ENCODE measurements at regions not wholly inside any gene's neighbourhood (a gene's known extent, or its start where the extent isn't known, plus 50 kb on each side); places are given as distances from the start of the nearest gene placed in this dataset.

GRCh38 chr9:129236441-129237145 lies 58.5 kb upstream of the IER5L start:
- ATAC-seq (ENCODE audit: low FRiP score), result peak; percentile 43
- no peak for DNase-seq (ENCODE audit: low spot score)
- TF ChIP-seq, protein P1, sequence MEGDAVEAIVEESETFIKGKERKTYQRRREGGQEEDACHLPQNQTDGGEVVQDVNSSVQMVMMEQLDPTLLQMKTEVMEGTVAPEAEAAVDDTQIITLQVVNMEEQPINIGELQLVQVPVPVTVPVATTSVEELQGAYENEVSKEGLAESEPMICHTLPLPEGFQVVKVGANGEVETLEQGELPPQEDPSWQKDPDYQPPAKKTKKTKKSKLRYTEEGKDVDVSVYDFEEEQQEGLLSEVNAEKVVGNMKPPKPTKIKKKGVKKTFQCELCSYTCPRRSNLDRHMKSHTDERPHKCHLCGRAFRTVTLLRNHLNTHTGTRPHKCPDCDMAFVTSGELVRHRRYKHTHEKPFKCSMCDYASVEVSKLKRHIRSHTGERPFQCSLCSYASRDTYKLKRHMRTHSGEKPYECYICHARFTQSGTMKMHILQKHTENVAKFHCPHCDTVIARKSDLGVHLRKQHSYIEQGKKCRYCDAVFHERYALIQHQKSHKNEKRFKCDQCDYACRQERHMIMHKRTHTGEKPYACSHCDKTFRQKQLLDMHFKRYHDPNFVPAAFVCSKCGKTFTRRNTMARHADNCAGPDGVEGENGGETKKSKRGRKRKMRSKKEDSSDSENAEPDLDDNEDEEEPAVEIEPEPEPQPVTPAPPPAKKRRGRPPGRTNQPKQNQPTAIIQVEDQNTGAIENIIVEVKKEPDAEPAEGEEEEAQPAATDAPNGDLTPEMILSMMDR (IDR thresholded peaks at IDR 0.05), result no peak

GRCh38 chr9:129235931-129236331 lies 57.9 kb upstream of the IER5L start:
- TF ChIP-seq, protein P1 (IDR thresholded peaks at IDR 0.05), result no peak
- no peak for ATAC-seq (ENCODE audit: low FRiP score)

GRCh38 chr9:129235041-129235930 lies 57.2 kb upstream of the IER5L start:
- ATAC-seq (ENCODE audit: low FRiP score) (no peak), DNase-seq (ENCODE audit: low spot score) (no peak)
- TF ChIP-seq, protein P1 (IDR thresholded peaks at IDR 0.05), result no peak

More at GRCh38 chr9:129235931-129236331, 57.9 kb upstream of the IER5L start:
- DNase-seq (ENCODE audit: low spot score), result no peak

- ATAC-seq (ENCODE audit: low FRiP score), result no peak
- no peak for DNase-seq (ENCODE audit: low spot score)
- TF ChIP-seq, protein P1 (IDR thresholded peaks at IDR 0.05), result no peak
These were observed 56.4 kb upstream of the IER5L start for GRCh38 chr9:129234491-129234890.

GRCh38 chr9:129232839-129233591 lies 55.0 kb upstream of the IER5L start:
- no peak for ATAC-seq (ENCODE audit: low FRiP score)
- DNase-seq (ENCODE audit: low spot score), result no peak
- TF ChIP-seq, protein P1 (IDR thresholded peaks at IDR 0.05), result no peak

DNA sequence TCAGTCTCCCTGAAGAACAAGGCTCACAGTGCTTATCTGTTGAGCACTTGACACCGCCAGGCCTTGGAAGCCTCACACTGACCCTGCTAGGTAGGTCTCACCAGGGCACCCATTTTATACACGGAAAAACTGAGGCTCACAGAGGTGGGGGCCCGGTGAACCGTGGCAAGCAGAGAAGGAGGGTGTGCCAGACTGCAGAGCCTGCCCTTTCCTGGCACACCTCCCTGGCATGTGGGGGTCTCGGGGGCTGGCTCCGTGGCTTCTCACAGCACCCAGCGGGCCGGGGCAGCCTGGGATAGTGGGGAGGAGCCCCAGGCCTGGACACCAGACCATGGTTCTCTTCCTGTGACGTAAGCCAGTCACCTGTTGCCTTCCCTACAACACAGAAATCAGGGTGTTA lies 53.7 kb upstream of the IER5L start:
- no peak for DNase-seq (ENCODE audit: low spot score)
- ATAC-seq (ENCODE audit: low FRiP score), result no peak
- TF ChIP-seq, protein P1 (IDR thresholded peaks at IDR 0.05), result no peak
